H9 (cell line): ENCODE measurements at regions not wholly inside any gene's neighbourhood (a gene's known extent, or its start where the extent isn't known, plus 50 kb on each side); places are given as distances from the start of the nearest gene placed in this dataset.

Experiments
- DNase-seq: peaks from one replicate; pipeline ENCODE4 v3.0.0-alpha.2; 2017
- H2AFZ ChIP-seq: one replicate; pipeline ENCODE4 v1.6.1; 2013; ENCODE audit warnings: mild to moderate bottlenecking, low read length, control low read depth, moderate library complexity
- H2AK5ac ChIP-seq: 2 replicates; pipeline ENCODE4 v1.6.1; 2013; ENCODE audit warnings: low read length, control low read depth, mixed read lengths; ENCODE audit not compliant: insufficient read length
- H2BK120ac ChIP-seq: one replicate; pipeline ENCODE4 v1.6.1; 2013; ENCODE audit warnings: low read depth, mild to moderate bottlenecking, low read length, control low read depth, inconsistent platforms; ENCODE audit not compliant: poor library complexity, severe bottlenecking
- H2BK12ac ChIP-seq: 2 replicates; pipeline ENCODE4 v1.6.1; 2013; ENCODE audit warnings: low read length, control low read depth, mixed read lengths, low read depth; ENCODE audit not compliant: insufficient read length
- H2BK15ac ChIP-seq: 2 replicates; pipeline ENCODE4 v1.6.1; 2013; ENCODE audit warnings: low read depth, low read length, control low read depth
- H2BK20ac ChIP-seq: one replicate; pipeline ENCODE4 v1.6.1; 2013; ENCODE audit warnings: low read depth, mild to moderate bottlenecking, low read length, control low read depth, inconsistent platforms; ENCODE audit not compliant: poor library complexity, severe bottlenecking
- H2BK5ac ChIP-seq: 2 replicates; pipeline ENCODE4 v1.6.1; 2013; ENCODE audit warnings: low read length, control low read depth, mixed read lengths; ENCODE audit not compliant: insufficient read length
- H3K14ac ChIP-seq: 2 replicates; pipeline ENCODE4 v1.6.1; 2013; ENCODE audit warnings: low read length, control low read depth; ENCODE audit not compliant: insufficient read depth
- H3K18ac ChIP-seq: 2 replicates; pipeline ENCODE4 v1.6.1; 2013; ENCODE audit warnings: low read depth, mild to moderate bottlenecking, mixed read lengths, low read length, control low read depth; ENCODE audit not compliant: insufficient read length
- H3K23ac ChIP-seq: 2 replicates; pipeline ENCODE4 v1.6.1; 2013; ENCODE audit warnings: low read length, control low read depth, mixed read lengths, low read depth; ENCODE audit not compliant: insufficient read length
- H3K23me2 ChIP-seq: 2 replicates; pipeline ENCODE4 v1.6.1; 2013; ENCODE audit warnings: low read depth, mild to moderate bottlenecking, mixed read lengths, low read length, control low read depth; ENCODE audit not compliant: insufficient read length, poor library complexity, severe bottlenecking
- H3K27ac ChIP-seq: 2 replicates; pipeline ENCODE4 v1.5.1; 2013; ENCODE audit warnings: low read length, control low read depth, mixed read lengths, low read depth; ENCODE audit not compliant: insufficient read length
- H3K27me3 ChIP-seq: 2 replicates; pipeline ENCODE4 v1.6.1; 2013; ENCODE audit warnings: low read length, control low read depth, inconsistent platforms; ENCODE audit not compliant: insufficient read depth
- H3K4ac ChIP-seq: 2 replicates; pipeline ENCODE4 v1.6.1; 2013; ENCODE audit warnings: low read depth, mild to moderate bottlenecking, control low read depth, inconsistent platforms, low read length, moderate library complexity
- H3K4me1 ChIP-seq: 2 replicates; pipeline ENCODE4 v1.6.1; 2013; ENCODE audit warnings: low read length, control low read depth, inconsistent platforms; ENCODE audit not compliant: insufficient read depth
- H3K4me2 ChIP-seq: 2 replicates; pipeline ENCODE4 v1.6.1; 2013; ENCODE audit warnings: low read length, control low read depth, mixed read lengths; ENCODE audit not compliant: insufficient read length, insufficient read depth
- H3K56ac ChIP-seq: 2 replicates; pipeline ENCODE4 v1.6.1; 2013; ENCODE audit warnings: low read depth, mild to moderate bottlenecking, mixed read lengths, low read length, control low read depth; ENCODE audit not compliant: insufficient read length
- H3K79me1 ChIP-seq: 2 replicates; pipeline ENCODE4 v1.6.1; 2013; ENCODE audit warnings: low read depth, mild to moderate bottlenecking, moderate library complexity, low read length, control low read depth, inconsistent platforms; ENCODE audit not compliant: insufficient read depth, poor library complexity, severe bottlenecking
- H3K79me2 ChIP-seq: 2 replicates; pipeline ENCODE4 v1.6.1; 2013; ENCODE audit warnings: low read length, control low read depth, inconsistent platforms; ENCODE audit not compliant: insufficient read depth
- H3K9ac ChIP-seq: 2 replicates; pipeline ENCODE4 v1.6.1; 2013; ENCODE audit warnings: low read length, control low read depth, mixed read lengths; ENCODE audit not compliant: insufficient read length; ENCODE audit errors: extremely low read depth
- H3K9me3 ChIP-seq: one replicate; pipeline ENCODE4 v1.6.1; 2013; ENCODE audit warnings: low read depth, low read length, inconsistent platforms; ENCODE audit not compliant: control insufficient read depth
- H3T11ph ChIP-seq: one replicate; pipeline ENCODE4 v1.6.1; 2013; ENCODE audit warnings: mild to moderate bottlenecking, low read length, control low read depth, inconsistent platforms
- H4K20me1 ChIP-seq: one replicate; pipeline ENCODE4 v1.6.1; 2013; ENCODE audit not compliant: control insufficient read depth, insufficient read length, insufficient read depth
- H4K5ac ChIP-seq: 2 replicates; pipeline ENCODE4 v1.6.1; 2013; ENCODE audit warnings: low read depth, mild to moderate bottlenecking, mixed read lengths, low read length, control low read depth; ENCODE audit not compliant: insufficient read length
- H4K8ac ChIP-seq: replicated peaks from 2 replicates; pipeline ENCODE4 v1.6.1; 2013; ENCODE audit warnings: low read length, control low read depth, mixed read lengths, low read depth; ENCODE audit not compliant: insufficient read length
- H4K91ac ChIP-seq: 2 replicates; pipeline ENCODE4 v1.6.1; 2013; ENCODE audit warnings: low read depth, mild to moderate bottlenecking, moderate library complexity, mixed read lengths, low read length, control low read depth; ENCODE audit not compliant: insufficient read length
- H3K27ac Mint-ChIP-seq, 3 experiments: 2 replicates in 2 of 3; 3 replicates in 1 of 3; pipeline ENCODE4 v1.8.0; 2020 to 2021; ENCODE audit warnings: mixed read lengths in 3 of 3, mild to moderate bottlenecking in 1 of 3, moderate library complexity in 1 of 3
- H3K27me3 Mint-ChIP-seq: 2 replicates; pipeline ENCODE4 v1.8.0; 2021; ENCODE audit warnings: low read depth, mild to moderate bottlenecking, moderate library complexity, mixed read lengths
- H3K36me3 Mint-ChIP-seq, 3 experiments: 2 replicates in 2 of 3; 3 replicates in 1 of 3; pipeline ENCODE4 v1.8.0; 2020 to 2021; ENCODE audit warnings: low read depth in 3 of 3, mixed read lengths in 3 of 3; ENCODE audit not compliant: insufficient read depth in 1 of 3
- H3K4me1 Mint-ChIP-seq, 2 experiments: 2 replicates each; pipeline ENCODE4 v1.8.0; 2020; ENCODE audit warnings: mixed read lengths in 2 of 2
- H3K4me3 Mint-ChIP-seq, 2 experiments: 2 replicates in 1 of 2; 3 replicates in 1 of 2; pipeline ENCODE4 v1.8.0; 2020 to 2021; ENCODE audit warnings: mild to moderate bottlenecking in 2 of 2, mixed read lengths in 2 of 2, moderate library complexity in 1 of 2
- H3K9me3 Mint-ChIP-seq, 2 experiments: 2 replicates in 1 of 2; 3 replicates in 1 of 2; pipeline ENCODE4 v1.8.0; 2020; ENCODE audit warnings: mild to moderate bottlenecking in 2 of 2, mixed read lengths in 2 of 2, moderate library complexity in 1 of 2
- CTCF ChIP-seq: fragments of 200-600 bp; sonication (generic); conservative IDR thresholded peaks from 3 replicates; pipeline ENCODE4 v1.8.0; 2021; ENCODE audit warnings: antibody characterized with exemption, mild to moderate bottlenecking
- WGBS: extraction: QIAGEN DNeasy Blood & Tissue Kit; methylation state at CpG from one replicate; pipeline ENCODE4 v1.1.7; 2013; ENCODE audit warnings: missing lambda C conversion rate, low lambda C conversion rate, mixed read lengths; ENCODE audit not compliant: insufficient read length; ENCODE audit errors: extremely low coverage; 5-methylcytosine and 5-hydroxymethylcytosine counted together

DNA sequence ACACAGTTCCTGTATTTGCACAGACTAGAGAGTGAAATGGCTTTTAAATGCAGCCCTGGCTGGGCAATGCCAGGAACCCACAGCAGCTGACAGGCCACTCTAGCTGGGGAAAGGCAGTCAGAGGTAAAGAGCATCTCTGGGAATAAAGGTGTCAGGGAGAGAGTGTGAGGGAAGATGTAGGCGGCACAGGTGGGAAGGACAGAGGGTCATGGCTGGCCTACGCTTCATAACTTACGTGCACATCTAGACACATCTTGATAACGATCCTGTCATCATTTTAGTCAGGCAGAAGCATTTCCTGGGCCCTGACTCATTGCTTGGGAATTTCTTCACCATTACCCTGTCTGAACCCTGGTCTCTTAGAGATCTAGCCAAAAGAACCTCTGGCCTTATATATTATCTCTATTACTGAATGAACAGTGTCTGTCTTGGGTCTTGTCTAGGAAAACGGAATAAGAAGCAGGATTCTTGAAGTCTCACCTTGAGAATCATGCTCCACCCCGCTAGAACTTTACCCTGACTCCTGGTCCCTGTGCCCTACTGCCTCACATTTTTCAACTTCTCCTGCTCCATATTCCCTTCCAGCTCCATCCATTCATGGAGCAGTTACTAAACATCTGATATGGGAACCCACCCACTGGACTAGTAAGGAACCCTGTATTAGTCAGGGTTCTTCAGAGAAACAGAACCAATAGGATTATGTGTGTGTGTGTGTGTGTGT is 106.4 kb upstream of the ELL2 start:
- Histone ChIP-seq H2BK120ac (no peak overlapping the region), H3K4me1 (no peaks in the 10 kb centered on the region), H2BK20ac (no peak overlapping the region), H3K79me1 (no peaks in the 10 kb centered on the region), H2AK5ac (no peak overlapping the region), H3K56ac (no peak overlapping the region), H3K14ac (no peak overlapping the region), H3K4ac (no peak overlapping the region), H4K5ac (no peak overlapping the region), H4K20me1 (no peaks in the 10 kb centered on the region), H2BK15ac (no peak overlapping the region), H3K27ac (no peak overlapping the region), H3K9ac (no peak overlapping the region), H4K8ac (no peak overlapping the region), H2AFZ (no peak overlapping the region), H2BK12ac (no peak overlapping the region), H3K18ac (no peak overlapping the region), H3K9me3 (no peaks in the 10 kb centered on the region), H3K4me2 (no peak overlapping the region), H3T11ph (no peak overlapping the region), H3K23me2 (no peaks in the 10 kb centered on the region), H3K79me2 (no peaks in the 10 kb centered on the region), H2BK5ac (no peak overlapping the region), H4K91ac (no peak overlapping the region), H3K27me3 (no peaks in the 10 kb centered on the region), H3K23ac (no peak overlapping the region)
- Mint-ChIP-seq H3K4me3 (no peak overlapping the region), H3K27me3 (no peaks in the 10 kb centered on the region; the same call in 1 of the 2 replicates), H3K27ac (peak overlapping the region in 1 of 3 experiments; percentile 5; a peak in 1 of 7 replicates), H3K4me1 (peaks cover 19% of the 10 kb centered on the region in 2 experiments), H3K36me3 (no peaks in the 10 kb centered on the region; a peak in 1 of 7 replicates), H3K9me3 (no peaks in the 10 kb centered on the region)
- no peak for DNase-seq
- TF ChIP-seq CTCF, result no peak
- WGBS, result no CpG with 5 or more reads among the region's 6 CpGs
